ENCODE measurements at regions not wholly inside any gene's neighbourhood (a gene's known extent, or its start where the extent isn't known, plus 50 kb on each side); places are given as distances from the start of the nearest gene placed in this dataset.

DNA sequence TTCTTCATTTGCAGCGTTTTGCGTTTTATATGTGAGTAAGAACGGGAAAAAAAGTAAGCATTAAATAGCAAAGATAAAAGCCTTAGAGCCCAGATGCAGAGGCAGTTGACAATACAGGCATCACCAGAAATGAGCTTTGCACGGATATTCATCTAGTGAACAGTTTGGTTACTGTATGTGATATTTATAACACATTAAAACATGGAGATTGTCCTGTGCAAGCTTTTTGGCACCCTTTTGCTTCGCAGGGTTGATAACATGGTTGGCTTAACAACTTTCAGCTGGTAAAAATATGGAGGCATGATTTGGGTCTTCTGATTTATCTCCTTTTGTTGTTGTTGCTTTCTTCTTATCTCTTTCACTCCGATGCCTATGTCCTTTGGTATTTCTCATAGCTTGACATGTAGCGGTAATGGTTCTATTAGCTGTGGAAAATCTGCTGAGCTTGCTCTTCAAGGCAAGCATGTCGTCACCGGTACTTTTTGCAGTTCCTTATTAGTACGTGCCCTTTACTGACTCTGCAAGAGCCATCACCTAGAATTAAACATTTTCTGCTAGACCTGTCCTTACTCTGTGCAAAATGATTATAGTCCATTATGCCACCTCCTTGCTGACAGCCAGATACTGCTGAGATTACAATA is 102.9 kb downstream of the PCDH7 start:
- TF ChIP-seq, protein P1, sequence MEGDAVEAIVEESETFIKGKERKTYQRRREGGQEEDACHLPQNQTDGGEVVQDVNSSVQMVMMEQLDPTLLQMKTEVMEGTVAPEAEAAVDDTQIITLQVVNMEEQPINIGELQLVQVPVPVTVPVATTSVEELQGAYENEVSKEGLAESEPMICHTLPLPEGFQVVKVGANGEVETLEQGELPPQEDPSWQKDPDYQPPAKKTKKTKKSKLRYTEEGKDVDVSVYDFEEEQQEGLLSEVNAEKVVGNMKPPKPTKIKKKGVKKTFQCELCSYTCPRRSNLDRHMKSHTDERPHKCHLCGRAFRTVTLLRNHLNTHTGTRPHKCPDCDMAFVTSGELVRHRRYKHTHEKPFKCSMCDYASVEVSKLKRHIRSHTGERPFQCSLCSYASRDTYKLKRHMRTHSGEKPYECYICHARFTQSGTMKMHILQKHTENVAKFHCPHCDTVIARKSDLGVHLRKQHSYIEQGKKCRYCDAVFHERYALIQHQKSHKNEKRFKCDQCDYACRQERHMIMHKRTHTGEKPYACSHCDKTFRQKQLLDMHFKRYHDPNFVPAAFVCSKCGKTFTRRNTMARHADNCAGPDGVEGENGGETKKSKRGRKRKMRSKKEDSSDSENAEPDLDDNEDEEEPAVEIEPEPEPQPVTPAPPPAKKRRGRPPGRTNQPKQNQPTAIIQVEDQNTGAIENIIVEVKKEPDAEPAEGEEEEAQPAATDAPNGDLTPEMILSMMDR (conservative IDR thresholded peaks at IDR 0.05; ENCODE audit: low read depth, low read length), result no peak
- DNase-seq (ENCODE audit: low read depth), result no peak
- peak overlapping the region; percentile 6 for H3K4me3 ChIP-seq (ENCODE audit: low read length)

DNA sequence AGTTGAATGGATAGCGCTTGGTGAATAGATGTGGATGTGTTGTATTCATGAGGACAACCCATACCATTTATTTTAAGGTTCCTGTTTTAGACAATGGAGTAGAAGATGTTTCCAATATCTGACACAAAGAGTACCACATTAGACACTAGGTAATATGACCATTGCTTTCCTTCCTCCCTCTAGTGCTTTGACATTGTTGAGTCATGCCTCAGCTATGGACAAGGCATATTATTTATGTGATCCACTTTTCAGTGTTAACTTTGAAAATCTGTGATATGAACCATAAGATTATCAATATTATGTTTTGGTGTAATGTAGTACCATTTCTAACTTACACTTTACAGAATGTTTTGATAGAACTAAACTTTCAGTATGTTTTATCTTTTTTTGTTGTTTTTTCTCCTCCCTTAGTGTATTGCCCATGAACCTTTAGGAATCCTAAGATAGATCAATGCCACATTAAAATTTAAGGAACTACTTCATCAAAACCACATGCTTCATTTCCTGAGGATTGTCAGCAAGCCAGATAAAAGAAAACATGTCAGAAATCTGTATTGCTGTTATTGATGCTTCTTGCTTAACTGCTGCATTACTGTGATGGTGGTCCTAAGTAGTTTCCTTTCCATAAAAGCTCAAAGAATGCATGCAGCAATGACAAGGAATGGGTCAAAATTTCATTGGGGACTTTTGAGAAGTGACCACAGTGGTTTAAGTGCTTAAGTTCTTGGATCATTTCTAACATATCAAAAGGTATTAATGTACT is 105.0 kb downstream of the PCDH7 start:
- no peak for DNase-seq (ENCODE audit: low read depth)
- TF ChIP-seq, protein P1 (conservative IDR thresholded peaks at IDR 0.05; ENCODE audit: low read depth, low read length), result no peak
- no peak overlapping the region for H3K4me3 ChIP-seq (ENCODE audit: low read length)

DNA sequence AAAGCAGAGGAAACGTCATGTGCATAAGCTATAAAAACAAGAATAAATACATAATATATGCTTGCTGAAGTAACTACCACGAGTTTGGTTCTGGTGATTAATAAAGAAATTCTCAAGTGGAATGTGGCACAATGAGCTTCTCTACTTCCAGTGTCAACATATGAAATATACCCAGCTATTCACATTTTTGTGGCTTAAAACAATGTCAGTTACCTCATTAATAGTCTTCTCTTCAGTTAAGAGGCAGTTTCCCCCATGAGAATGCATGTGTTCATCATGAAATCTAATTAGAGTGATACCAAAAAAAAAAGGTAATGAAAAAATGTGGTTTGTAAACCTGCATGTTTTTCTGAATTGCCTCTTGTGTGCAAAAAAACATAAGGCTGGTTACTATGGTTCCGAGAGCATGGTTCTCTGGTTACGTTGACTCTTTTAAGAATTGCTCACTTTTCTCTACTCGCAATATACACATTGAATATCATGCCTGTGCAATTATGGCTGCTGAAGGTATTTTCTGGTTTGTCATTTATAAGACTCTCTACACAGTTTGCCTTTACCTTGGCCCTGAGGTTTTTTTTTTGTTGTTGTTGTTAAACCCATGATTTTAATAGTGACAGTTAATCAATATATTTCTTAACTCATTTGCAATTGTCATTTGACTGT is 108.2 kb downstream of the PCDH7 start:
- TF ChIP-seq, protein P1 (conservative IDR thresholded peaks at IDR 0.05; ENCODE audit: low read depth, low read length), result no peak
- peak; percentile 59 for DNase-seq (ENCODE audit: low read depth)
- H3K4me3 ChIP-seq (ENCODE audit: low read length), result no peak overlapping the region

DNA sequence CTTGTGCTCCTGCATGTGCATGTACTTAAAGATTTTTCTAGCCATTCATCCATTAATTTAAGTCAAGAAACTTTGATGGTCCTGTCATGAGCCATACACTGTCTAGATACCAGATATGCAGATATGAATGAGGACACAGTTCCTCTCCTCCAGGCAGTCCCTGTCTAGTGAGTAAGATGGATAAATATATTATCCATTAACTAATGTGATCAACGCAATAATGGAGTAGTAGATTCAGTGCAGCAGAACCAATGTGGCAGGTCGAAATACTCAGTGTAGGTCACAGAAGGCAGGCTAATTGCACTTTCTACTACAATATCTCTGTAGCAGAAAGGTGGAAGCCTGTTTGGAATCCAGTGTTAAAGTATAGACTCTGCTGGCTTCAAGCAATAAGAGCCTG is 112.5 kb downstream of the PCDH7 start:
- no peak overlapping the region for H3K4me3 ChIP-seq (ENCODE audit: low read length)
- TF ChIP-seq, protein P1 (conservative IDR thresholded peaks at IDR 0.05; ENCODE audit: low read depth, low read length), result no peak
- no peak for DNase-seq (ENCODE audit: low read depth)

DNA sequence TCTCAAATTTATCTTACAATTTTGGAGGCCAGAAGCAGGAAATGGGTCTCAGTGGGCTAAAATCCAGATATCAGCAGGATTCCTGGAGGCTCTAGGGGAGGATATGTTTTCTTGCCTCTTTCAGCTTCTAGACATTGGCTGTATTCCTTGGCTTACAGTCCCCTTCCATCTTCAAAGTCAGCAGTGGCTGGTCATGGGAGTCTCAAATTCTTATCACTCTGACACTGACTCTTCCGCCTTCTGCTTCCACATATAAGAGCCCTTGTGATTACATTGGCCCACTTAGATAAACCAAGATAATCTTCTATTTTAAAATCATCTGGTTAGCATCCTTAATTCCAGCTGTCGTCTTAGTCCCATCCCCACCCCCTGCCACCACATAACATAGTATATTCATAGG is 113.0 kb downstream of the PCDH7 start:
- TF ChIP-seq, protein P1 (conservative IDR thresholded peaks at IDR 0.05; ENCODE audit: low read depth, low read length), result no peak
- no peak overlapping the region for H3K4me3 ChIP-seq (ENCODE audit: low read length)
- DNase-seq (ENCODE audit: low read depth), result no peak

DNA sequence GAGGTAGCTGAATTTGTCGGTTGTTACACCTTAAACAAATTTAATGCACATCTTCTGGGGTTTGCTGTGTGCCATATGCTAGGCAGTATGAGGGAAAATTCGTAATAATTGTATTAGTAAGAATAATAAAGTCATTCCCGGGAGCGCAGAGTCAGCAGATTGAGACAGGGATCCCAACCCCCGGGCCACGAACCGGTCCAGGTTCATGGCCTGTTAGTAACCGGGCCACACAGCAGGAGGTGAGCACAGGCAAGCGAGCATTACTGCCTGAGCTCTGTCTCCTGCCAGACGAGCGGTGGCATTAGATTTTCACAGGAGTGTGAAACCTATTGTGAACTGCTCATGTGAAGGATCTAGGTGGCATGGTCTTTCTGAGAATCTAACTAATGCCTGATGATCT is 114.9 kb downstream of the PCDH7 start:
- no peak overlapping the region for H3K4me3 ChIP-seq (ENCODE audit: low read length)
- TF ChIP-seq, protein P1 (conservative IDR thresholded peaks at IDR 0.05; ENCODE audit: low read depth, low read length), result no peak
- no peak for DNase-seq (ENCODE audit: low read depth)

All from retinal pigment epithelial cell (primary cell).